Activated naive CD4-positive, alpha-beta T cell treated with anti-CD3 and anti-CD28 coated beads, Interleukin-2, amount 50 U/mL, for 16 hours (primary cell): ENCODE measurements at regions not wholly inside any gene's neighbourhood (a gene's known extent, or its start where the extent isn't known, plus 50 kb on each side); places are given as distances from the start of the nearest gene placed in this dataset.
"Not testable (repeated sequence)": the region's sequence is repeated elsewhere in the genome, so short reads cannot be mapped to it uniquely, and the experiment has no call there.

Source experiments
- DNase-seq: peaks from one replicate; pipeline ENCODE4 v3.0.0-alpha.2; 2020

DNA sequence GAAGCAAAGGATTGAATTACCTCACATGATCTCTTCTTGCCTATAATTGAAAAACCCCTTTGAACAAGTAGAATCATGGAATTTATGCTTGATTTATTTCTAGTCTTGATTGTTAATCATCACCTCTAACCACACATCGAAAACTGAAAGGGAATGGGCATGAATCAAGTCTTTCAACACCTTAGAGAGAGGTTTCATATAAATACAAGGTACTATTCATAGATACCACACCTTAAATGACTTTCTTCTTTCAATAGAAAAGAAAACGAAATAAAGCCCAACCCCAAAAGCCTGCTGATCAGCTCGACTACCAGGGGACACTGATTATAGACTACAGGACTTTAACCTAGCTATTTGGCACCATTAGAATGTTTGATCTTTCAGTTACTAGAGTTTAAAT is 128.6 kb upstream of the PTPRZ1 start:
- DNase-seq: no peak

GRCh38 chr7:121741896-121742295 is 131.1 kb upstream of the PTPRZ1 start:
- no peak for DNase-seq

DNA sequence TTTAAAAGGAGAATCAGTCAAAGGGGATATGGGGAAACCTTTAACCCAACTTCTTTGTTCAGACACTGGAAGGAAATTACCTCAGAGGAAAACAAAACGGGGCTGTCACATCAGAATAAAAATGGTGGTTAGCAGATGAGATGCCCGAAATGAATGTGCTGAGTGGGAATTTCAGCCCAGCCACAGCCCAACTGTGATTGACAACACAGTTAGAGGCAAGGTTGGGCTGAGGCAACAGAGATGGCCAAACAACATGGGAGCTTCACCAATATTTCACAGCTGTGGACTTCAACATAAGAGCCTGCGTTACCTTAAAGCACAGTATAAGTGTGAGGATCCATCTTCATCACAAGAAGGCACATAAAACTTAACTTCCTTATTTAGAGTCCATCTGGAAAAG is 133.5 kb upstream of the PTPRZ1 start:
- no peak for DNase-seq

DNA sequence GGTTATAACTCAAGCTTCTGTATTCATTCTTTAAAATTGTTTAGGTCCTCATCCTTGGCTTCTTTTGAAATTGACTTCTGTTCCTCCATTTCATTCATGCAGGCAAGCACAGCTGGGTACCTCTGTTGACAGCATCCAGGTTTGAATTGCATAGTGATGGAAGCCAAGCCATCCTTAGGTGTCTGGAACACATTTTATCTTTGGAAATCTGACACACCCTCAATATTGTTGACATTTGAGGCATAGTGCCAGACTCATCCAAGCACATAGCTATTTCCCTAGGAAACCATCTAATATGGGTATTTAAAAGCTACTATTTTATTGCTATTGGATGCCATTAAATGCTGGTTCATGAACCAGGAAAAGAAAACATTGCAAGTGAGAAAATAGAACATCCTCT is 142.1 kb upstream of the PTPRZ1 start:
- DNase-seq: no peak

- DNase-seq: no peak
Observed at GRCh38 chr7:121714559-121715303, 158.2 kb upstream of the PTPRZ1 start.

GRCh38 chr7:121712961-121713360 is 160.0 kb upstream of the PTPRZ1 start:
- DNase-seq: not testable (repeated sequence)

DNA sequence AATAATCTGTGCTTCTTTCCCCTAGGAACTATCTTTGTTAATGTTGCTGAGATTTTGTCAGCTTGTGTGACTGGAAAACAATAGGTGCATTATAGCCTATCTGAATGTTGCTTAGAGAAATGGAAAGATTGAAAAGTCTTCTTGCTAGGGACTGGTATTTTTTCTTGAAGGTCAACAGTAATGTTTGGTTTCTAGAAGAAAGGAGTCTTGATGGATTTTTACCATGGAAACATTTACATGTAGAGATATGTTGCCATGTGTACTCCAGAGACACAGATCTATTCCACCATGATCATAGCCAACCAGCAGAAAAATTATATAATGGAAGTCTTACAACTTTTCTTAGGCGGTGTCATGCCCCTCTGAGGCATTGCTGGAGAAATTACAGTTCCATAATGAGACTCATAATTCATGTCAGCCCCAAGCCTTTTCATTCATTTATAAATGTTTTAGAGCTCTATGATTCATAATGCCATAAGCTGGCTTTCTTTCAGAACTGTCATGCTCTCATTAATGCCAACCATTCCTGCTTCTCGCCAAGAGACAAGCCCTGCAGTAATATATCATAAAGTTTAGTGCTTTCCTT is 175.1 kb upstream of the PTPRZ1 start:
- DNase-seq: no peak

DNA sequence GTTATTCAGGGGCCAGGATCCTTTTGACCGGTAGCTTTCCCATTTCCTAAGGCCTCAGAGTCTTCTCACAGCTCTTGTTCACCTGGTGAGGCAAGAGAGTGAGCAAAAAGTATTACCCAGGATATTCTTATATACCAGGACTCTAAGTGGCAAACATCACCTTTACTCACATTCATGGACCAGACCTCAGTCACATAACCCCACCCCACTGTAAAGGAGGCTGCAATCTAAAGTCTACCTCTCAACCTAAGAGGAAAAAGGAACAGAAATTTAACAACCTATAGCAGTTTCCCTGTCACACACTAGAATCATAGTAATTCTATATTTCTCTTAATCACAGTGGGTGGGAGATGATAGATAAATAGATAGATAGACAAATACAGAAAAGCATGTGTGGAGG is 176.0 kb upstream of the PTPRZ1 start:
- DNase-seq: no peak

DNA sequence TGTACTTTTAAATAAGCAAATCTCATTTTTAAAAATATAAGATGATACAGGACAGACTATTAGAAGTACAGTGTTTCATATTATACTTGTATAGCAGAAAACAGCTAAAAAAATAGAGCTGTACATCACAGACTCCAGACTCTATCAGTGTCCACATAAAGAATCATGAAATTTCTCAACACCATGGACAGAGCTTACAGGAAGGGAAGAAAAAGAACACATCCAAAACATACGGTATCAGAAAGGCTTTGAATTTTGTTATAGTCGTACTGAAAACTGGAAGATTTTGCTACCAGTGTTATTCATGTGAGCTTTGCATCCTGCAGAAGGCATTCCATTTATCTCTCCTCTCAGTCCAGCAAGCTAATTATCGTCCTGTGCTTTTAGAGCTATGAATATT is 183.2 kb upstream of the PTPRZ1 start:
- no peak for DNase-seq

DNA sequence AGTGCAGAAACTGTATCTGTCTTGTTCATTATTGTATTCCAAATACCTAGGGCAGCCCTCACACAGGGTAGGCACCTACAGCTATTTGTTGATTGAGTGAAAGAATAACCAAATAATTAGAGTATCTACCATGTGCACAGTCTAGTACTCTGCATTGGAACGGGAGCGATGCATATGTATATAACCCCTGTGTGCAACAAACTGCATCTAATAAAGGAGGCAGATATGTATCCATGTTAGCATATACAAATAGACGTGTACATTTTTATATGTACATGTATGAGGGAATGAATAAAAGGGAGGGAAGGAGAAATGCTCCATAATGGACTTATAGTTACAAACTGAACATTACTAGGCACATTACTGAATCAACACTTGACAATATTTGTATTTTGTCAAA is 191.3 kb upstream of the PTPRZ1 start:
- no peak for DNase-seq

GRCh38 chr7:121676168-121676567 is 196.8 kb upstream of the PTPRZ1 start:
- no peak for DNase-seq

- DNase-seq: not testable (repeated sequence)
Observed at GRCh38 chr7:121674455-121674854, 198.5 kb upstream of the PTPRZ1 start.

- DNase-seq: no peak
Observed at GRCh38 chr7:121669144-121669543, 203.8 kb upstream of the PTPRZ1 start.

DNA sequence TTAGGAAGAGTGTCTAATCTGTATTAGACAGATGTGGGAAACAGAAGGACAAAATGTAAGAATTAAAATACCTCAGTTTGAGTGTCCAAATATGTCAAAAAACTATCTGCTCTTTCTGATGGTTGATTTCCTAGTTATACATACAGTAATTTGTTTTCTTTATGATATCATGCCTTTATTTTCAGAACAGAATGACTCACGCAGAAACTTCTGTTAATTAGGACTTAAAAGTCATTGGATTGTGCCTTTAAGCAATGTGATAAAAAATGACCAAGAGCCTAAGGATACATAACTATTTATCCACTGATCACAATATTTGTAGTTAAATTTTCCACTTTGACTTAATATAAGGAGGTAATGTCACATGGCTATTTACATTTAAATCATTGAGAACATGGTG is 206.7 kb upstream of the PTPRZ1 start:
- DNase-seq: no peak

DNA sequence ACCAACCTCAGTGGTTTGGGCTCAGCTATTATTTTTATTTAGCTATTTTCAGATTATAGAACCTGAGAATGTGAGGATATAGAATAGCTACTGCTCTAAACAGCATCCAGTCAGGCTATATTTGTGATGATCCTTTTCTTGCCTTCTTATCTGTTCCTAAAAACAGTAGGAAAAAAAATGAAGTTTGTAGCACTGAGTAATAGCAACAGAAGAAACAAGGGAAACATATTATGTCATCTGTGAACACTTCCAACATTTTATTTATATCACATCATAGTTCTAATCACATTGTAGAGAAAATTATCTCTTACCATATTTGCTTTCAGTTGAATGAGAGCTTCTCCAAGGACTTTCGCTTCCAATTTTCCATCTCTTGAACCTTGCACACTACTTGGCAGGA is 229.6 kb upstream of the PTPRZ1 start:
- no peak for DNase-seq

DNA sequence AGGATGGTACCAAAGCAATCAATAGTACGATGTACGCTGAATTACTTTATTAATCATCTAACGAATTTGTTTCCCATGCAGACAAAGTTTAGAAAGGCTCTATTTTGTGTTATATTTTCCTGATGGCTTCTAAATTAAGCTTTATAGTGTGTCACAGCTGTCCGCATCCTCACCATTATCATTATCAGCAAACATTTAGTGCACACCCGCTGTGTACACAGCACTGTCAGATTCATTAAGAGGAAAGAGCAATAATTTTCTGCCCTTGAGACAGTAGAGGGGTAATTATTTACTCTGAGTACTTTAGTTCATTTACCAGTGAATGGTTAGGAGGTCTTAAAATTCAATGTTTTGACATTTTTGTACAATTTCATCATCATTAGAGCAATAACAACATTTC is 233.3 kb upstream of the PTPRZ1 start:
- DNase-seq: no peak

DNA sequence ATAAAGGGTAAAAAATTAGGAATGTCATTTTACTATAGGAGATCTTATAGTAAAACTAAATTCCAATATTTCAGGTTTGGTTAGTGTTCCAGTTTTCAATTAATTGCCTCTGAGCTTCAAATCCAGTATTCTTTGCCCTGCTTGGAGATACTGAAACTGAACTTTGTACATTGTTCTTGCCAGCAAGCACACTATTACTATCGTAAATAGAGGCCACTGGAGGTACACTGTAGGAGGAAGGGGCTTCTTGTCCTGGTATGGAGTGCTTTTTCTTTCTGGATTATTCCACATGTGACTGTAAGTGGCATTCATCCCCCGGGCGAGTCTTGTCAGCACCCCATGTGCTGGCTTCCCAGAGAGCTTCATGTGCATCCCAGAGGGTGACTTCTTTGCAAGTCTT is 234.7 kb upstream of the PTPRZ1 start:
- DNase-seq: no peak

GRCh38 chr7:121634356-121634755 is 238.2 kb upstream of the FAM3C start:
- DNase-seq: no peak

GRCh38 chr7:121633186-121633585 is 237.1 kb upstream of the FAM3C start:
- no peak for DNase-seq

- no peak for DNase-seq
Observed at GRCh38 chr7:121624958-121625357, 228.8 kb upstream of the FAM3C start.

GRCh38 chr7:121623130-121623872 is 227.2 kb upstream of the FAM3C start:
- DNase-seq: no peak

DNA sequence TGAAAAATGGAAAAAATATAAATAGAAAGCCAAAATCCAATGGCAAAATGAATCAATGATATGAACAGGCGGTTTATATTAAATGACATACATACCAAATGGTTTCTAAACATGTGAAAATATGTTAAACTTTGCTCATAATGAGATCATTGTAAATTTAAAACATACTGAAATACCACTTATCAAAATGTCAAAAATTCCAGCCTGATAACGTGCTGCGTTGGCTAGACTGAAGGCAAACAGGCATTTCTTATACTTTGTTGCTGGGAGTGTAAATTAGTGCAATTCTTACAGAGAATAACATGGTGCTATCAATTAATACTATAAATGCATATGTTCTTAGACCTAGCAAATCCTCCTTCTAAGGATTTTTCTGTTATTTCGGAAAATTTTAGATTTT is 225.8 kb upstream of the FAM3C start:
- DNase-seq: no peak

DNA sequence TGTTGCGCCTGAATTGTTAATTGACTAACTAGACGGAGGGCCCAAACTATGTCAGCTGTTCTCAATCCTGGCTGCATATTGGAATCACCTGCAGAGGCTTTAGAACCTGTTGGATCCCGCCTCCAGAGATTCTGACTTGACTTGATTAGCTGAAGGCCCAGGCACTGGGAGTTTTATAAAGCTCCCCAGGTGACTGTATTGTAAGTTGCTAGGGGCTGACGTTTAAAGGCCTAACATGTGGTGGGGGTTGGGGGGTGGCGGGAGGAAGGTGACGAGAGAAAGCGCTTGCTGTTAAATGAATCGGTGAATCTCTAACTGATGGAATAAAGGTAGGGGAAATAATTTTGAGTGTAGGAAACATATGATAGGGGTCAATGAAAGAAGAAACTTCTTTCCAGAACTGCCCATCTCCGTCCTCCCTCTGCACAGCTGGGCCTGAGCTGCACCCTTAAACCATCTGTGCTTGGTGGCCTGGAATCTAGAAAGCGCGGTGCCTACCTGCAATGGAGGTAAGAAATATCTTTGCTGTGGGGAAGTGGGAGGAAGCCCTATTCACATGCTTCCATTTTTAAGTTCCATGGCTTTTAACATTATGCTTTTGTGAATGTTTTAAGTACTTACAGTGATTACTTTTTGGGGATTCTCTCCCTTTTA is 225.0 kb upstream of the FAM3C start:
- DNase-seq: no peak

GRCh38 chr7:121620206-121620605 is 224.1 kb upstream of the FAM3C start:
- no peak for DNase-seq
